Naive thymus-derived CD4-positive, alpha-beta T cell (primary cell): ENCODE measurements at regions not wholly inside any gene's neighbourhood (a gene's known extent, or its start where the extent isn't known, plus 50 kb on each side); places are given as distances from the start of the nearest gene placed in this dataset.
A peak's percentile ranks its signal among the peaks of the same experiment; 100 is the strongest.

Experiments
- ATAC-seq: fragments of 150-1000 bp; cut with Tn5 transposase; 2 replicates; pipeline ENCODE4 v1.10.0; 2021; ENCODE audit warnings: mild to moderate bottlenecking, moderate library complexity
- CTCF ChIA-PET: fragments of 350-600 bp; sonication (Branson Sonifier 250); formaldehyde crosslinking; loops from one replicate; lab custom pipeline; 2021; ENCODE audit warnings: antibody characterized with exemption; lab: Charles Lee
- POLR2A ChIA-PET: fragments of 350-600 bp; sonication (Branson Sonifier 250); formaldehyde crosslinking; loops from one replicate; lab custom pipeline; 2021; ENCODE audit warnings: antibody characterized with exemption, inconsistent platforms; lab: Charles Lee
- DNase-seq, 9 donors: peaks; one replicate each; pipeline versions ENCODE4 v3.0.0 to v3.0.0-alpha.2; 2020 to 2022; ENCODE audit warnings: mixed read lengths in 1 of 9
- H3K27ac ChIP-seq: one replicate; pipeline ENCODE4 v1.7.0; 2013; ENCODE audit warnings: mild to moderate bottlenecking, low read depth, low read length, moderate library complexity
- H3K27me3 ChIP-seq, 2 donors: one replicate each; pipeline ENCODE4 v1.7.0; 2013; ENCODE audit warnings: low read length in 2 of 2, mild to moderate bottlenecking in 2 of 2, moderate library complexity in 2 of 2; ENCODE audit not compliant: control insufficient read depth in 2 of 2, insufficient read depth in 2 of 2
- H3K36me3 ChIP-seq, 3 experiments: 1 replicate in 2 of 3; 2 replicates in 1 of 3; pipeline ENCODE4 v1.7.0; 2013; ENCODE audit warnings: low read length in 3 of 3, mild to moderate bottlenecking in 3 of 3, moderate library complexity in 1 of 3; ENCODE audit not compliant: insufficient read depth in 3 of 3, control insufficient read depth in 2 of 3
- H3K4me1 ChIP-seq, 2 donors: one replicate each; pipeline ENCODE4 v1.7.0; 2013; ENCODE audit warnings: low read length in 2 of 2, mild to moderate bottlenecking in 2 of 2, moderate library complexity in 1 of 2; ENCODE audit not compliant: control insufficient read depth in 2 of 2, insufficient read depth in 2 of 2
- H3K4me3 ChIP-seq: 2 replicates; pipeline ENCODE4 v1.7.0; 2013; ENCODE audit warnings: mild to moderate bottlenecking, low read length
- H3K9me3 ChIP-seq, 3 experiments: 1 replicate in 2 of 3; 2 replicates in 1 of 3; pipeline ENCODE4 v1.7.0; 2013; ENCODE audit warnings: low read length in 3 of 3; ENCODE audit not compliant: control insufficient read depth in 2 of 3
- H3K27ac Mint-ChIP-seq, 9 donors: one replicate each; pipeline ENCODE4 v1.8.0; 2020 to 2022; ENCODE audit warnings: mixed read lengths in 9 of 9, mild to moderate bottlenecking in 8 of 9, moderate library complexity in 5 of 9, inconsistent platforms in 2 of 9
- H3K27me3 Mint-ChIP-seq, 5 donors: one replicate each; pipeline ENCODE4 v1.8.0; 2021 to 2022; ENCODE audit warnings: mixed read lengths in 5 of 5, mild to moderate bottlenecking in 1 of 5
- H3K36me3 Mint-ChIP-seq, 5 donors: one replicate each; pipeline ENCODE4 v1.8.0; 2020 to 2022; ENCODE audit warnings: mixed read lengths in 5 of 5, mild to moderate bottlenecking in 3 of 5, inconsistent platforms in 1 of 5
- H3K4me1 Mint-ChIP-seq, 7 donors: one replicate each; pipeline ENCODE4 v1.8.0; 2020 to 2022; ENCODE audit warnings: mixed read lengths in 7 of 7, mild to moderate bottlenecking in 3 of 7, inconsistent platforms in 1 of 7
- H3K4me3 Mint-ChIP-seq, 10 donors: one replicate each; pipeline ENCODE4 v1.8.0; 2020 to 2022; ENCODE audit warnings: mild to moderate bottlenecking in 10 of 10, mixed read lengths in 10 of 10, moderate library complexity in 6 of 10, inconsistent platforms in 2 of 10
- H3K9me3 Mint-ChIP-seq, 11 donors: one replicate each; pipeline ENCODE4 v1.8.0; 2020 to 2022; ENCODE audit warnings: mixed read lengths in 11 of 11, mild to moderate bottlenecking in 4 of 11, inconsistent platforms in 1 of 11, moderate library complexity in 1 of 11
- intact Hi-C, 2 donors: fragments of 100-400 bp; cut with micrococcal nuclease; formaldehyde crosslinking; loops; one replicate each; pipeline ENCODE4 v1.15.1; 2023

DNA sequence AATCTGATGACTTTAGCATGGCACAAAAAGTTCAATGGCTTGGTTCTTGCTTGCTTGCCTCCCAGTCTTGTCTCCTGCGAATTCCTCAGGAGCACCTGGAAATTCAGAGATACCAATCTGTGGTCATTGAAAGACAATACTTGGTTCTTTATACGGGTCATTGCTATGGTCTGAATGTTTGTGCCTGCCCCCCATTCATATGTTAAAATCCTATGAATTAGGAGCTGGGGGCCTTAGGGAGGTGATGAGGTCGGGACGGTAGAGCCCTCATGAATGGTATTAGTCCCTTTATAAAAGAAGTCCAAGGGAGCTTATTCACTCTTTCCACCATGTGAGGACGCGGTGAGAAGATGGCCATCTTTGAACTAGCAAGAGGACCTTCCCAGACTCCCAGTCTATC is 721.8 kb downstream of the UTRN start:
- H3K27me3 ChIP-seq, result no peaks in the 10 kb centered on the region
- ATAC-seq (no peak), DNase-seq (no peak)
- intact Hi-C loops, result no loop called here
- ChIA-PET CTCF (no interaction called here), POLR2A (no interaction called here)
- Mint-ChIP-seq H3K4me3 (no peak overlapping the region), H3K36me3 (peaks cover 0 to 2% (median 0%) of the 10 kb centered on the region in 5 donors), H3K4me1 (no peaks in the 10 kb centered on the region), H3K27ac (no peak overlapping the region), H3K9me3 (peaks cover 0 to 8% (median 1%) of the 10 kb centered on the region in 11 donors), H3K27me3 (peaks cover 26 to 34% (median 31%) of the 10 kb centered on the region in 5 donors)
- H3K27ac ChIP-seq, result no peak overlapping the region
- no peaks in the 10 kb centered on the region for H3K9me3 ChIP-seq
- no peak overlapping the region for H3K4me3 ChIP-seq
- no peaks in the 10 kb centered on the region for H3K4me1 ChIP-seq
- H3K36me3 ChIP-seq, result no peaks in the 10 kb centered on the region

DNA sequence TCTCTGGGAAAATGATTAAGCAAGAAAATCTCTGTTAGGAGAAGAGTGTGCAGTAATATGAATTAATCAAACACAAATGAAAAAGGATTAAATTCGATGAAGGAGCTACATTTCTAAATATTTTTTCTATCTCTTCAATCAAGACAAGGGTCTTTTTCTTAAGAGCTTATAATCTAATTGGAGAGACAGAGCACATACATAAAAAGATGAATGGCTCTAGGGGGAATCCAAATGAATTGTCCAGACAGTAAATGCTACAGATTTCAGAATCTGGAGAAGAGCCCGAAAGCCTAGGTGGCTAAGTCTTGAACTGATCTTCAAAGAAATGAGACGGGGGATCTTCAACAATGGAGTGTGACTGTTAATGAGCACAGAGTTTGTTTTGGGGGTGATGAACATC is 723.6 kb downstream of the UTRN start:
- H3K9me3 Mint-ChIP-seq, result peaks cover 0 to 8% (median 0%) of the 10 kb centered on the region in 11 donors
- H3K4me3 Mint-ChIP-seq, result no peak overlapping the region
- H3K4me1 Mint-ChIP-seq, result no peaks in the 10 kb centered on the region
- H3K36me3 ChIP-seq, result no peaks in the 10 kb centered on the region
- peaks cover 28 to 41% (median 29%) of the 10 kb centered on the region in 5 donors for H3K27me3 Mint-ChIP-seq
- DNase-seq (no peak), ATAC-seq (no peak)
- no peaks in the 10 kb centered on the region for H3K27me3 ChIP-seq
- ChIA-PET POLR2A (no interaction called here), CTCF (no interaction called here)
- no peak overlapping the region for H3K27ac Mint-ChIP-seq
- H3K27ac ChIP-seq, result no peak overlapping the region
- no peak overlapping the region for H3K4me3 ChIP-seq
- peaks cover 0 to 2% (median 0%) of the 10 kb centered on the region in 5 donors for H3K36me3 Mint-ChIP-seq
- H3K4me1 ChIP-seq, result no peaks in the 10 kb centered on the region
- intact Hi-C loops, result no loop called here
- no peaks in the 10 kb centered on the region for H3K9me3 ChIP-seq

DNA sequence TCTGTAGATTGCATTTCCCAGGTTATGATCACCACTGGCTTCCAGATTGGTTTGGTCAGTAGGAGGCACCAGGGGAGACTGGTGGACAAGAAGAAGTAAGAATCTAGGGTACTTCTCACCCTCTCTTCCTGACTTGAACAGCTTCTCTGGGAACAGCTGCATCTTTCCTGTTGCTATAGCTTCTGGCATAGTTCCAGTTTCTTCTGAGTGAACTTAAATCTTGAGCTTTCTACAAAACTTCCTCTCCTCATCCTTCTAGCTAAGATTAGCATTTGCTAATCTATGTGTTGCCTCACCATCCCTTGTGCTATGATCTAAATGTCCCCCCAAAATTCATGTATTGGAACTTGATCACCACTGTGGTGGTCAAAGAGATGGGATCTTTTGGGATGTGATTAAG is 724.6 kb downstream of the UTRN start:
- CTCF ChIA-PET, result no interaction called here
- Mint-ChIP-seq H3K27ac (no peak overlapping the region), H3K9me3 (peaks cover 0 to 8% (median 0%) of the 10 kb centered on the region in 11 donors), H3K36me3 (peaks cover 0 to 2% (median 0%) of the 10 kb centered on the region in 5 donors), H3K4me1 (no peaks in the 10 kb centered on the region), H3K4me3 (no peak overlapping the region), H3K27me3 (peaks cover 24 to 34% (median 31%) of the 10 kb centered on the region in 5 donors)
- intact Hi-C loops, result no loop called here
- Histone ChIP-seq H3K36me3 (no peaks in the 10 kb centered on the region), H3K27ac (no peak overlapping the region), H3K9me3 (no peaks in the 10 kb centered on the region), H3K4me3 (no peak overlapping the region), H3K4me1 (no peaks in the 10 kb centered on the region), H3K27me3 (no peaks in the 10 kb centered on the region)
- no peak for DNase-seq
- POLR2A ChIA-PET, result no interaction called here
- no peak for ATAC-seq

DNA sequence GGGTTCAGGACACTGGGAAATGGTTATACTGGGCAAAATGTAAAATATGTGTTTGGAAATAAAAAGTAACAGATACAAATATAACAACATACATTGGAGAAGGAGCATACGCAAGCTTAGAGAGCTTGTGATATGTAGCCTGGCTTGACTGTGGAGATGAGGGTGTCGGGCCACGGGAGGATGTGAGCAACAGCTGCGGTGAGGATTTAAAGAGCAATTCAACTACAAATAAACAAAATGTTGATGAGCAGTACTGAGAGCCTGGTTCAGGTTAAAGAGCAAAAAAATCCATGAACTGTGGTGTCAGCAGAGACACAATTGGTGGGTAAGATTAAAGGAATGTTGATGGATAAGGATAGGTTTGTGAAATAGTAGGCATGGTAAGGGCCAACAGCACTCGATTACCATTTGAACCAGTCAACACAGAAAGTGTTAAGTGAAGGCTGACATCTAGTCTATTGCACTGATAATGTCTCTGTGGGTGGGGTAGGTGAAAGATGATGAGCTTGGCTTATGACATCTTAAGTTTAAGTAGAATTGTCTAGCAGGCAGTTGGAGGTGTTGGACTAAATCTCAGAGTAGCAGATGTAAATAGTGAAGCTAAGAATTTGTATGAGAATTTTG is 723.2 kb downstream of the EPM2A start:
- Mint-ChIP-seq H3K27ac (no peak overlapping the region), H3K9me3 (peaks cover 0 to 8% (median 2%) of the 10 kb centered on the region in 11 donors), H3K4me3 (no peak overlapping the region)

DNA sequence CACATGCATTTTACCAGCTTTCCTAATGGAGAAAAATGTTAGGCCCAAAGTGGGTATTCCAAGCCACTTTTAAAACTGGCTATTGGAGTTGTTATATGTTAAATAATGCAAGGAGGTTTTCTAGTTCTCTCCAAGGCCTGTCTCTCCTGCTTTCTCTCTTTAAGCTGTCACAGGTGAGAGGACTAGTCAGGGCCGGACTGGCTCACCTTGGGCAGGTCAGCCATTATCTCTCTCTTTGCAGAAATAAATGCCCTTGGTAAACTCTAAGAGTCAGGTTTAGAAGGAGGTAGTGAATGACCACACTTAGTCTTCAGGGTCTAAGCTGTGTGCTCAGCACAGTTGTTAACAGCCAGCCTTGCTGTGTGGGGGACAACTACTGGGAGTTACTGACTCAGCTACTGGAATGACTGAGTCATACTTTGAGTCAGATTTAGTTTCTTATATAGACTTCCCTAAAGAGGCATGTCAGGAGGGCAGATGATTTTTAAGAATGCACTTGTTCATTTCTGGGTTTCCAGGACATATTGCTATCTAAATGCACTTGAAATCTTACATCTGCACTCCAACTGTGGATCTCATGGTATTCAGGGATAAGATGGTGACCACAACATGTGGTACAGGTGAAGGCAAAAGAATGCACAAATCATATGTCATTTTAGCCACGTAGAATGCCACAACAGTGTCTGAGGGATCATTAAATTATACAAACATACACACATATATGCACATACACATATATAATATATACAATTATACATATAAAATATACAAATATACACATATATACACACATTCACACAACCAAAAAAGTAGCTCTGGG is 719.4 kb downstream of the EPM2A start:
- Histone ChIP-seq H3K4me3 (no peak overlapping the region), H3K9me3 (no peaks in the 10 kb centered on the region), H3K4me1 (no peaks in the 10 kb centered on the region), H3K27ac (no peak overlapping the region), H3K27me3 (no peaks in the 10 kb centered on the region), H3K36me3 (no peaks in the 10 kb centered on the region)
- peaks cover 0 to 2% (median 0%) of the 10 kb centered on the region in 5 donors for H3K36me3 Mint-ChIP-seq
- H3K27me3 Mint-ChIP-seq, result peaks cover 0 to 23% (median 10%) of the 10 kb centered on the region in 5 donors
- intact Hi-C loops, result no loop called here
- peaks cover 0 to 7% (median 0%) of the 10 kb centered on the region in 7 donors for H3K4me1 Mint-ChIP-seq
- POLR2A ChIA-PET, result no interaction called here
- ATAC-seq, result peak; percentile 60
- no peak overlapping the region for H3K27ac Mint-ChIP-seq
- DNase-seq, result peak in 1 of 9 donors; percentile 30
- H3K9me3 Mint-ChIP-seq, result peaks cover 0 to 3% (median 0%) of the 10 kb centered on the region in 11 donors
- CTCF ChIA-PET, result no interaction called here
- H3K4me3 Mint-ChIP-seq, result no peak overlapping the region

More for the DNA sequence above, 723.2 kb downstream of the EPM2A start:
- Mint-ChIP-seq H3K27me3 (peaks cover 8 to 25% (median 24%) of the 10 kb centered on the region in 5 donors), H3K36me3 (peaks cover 0 to 2% (median 0%) of the 10 kb centered on the region in 5 donors), H3K4me1 (peaks cover 0 to 4% (median 0%) of the 10 kb centered on the region in 7 donors)
- ATAC-seq (no peak), DNase-seq (no peak)
- Histone ChIP-seq H3K4me3 (no peak overlapping the region), H3K9me3 (no peaks in the 10 kb centered on the region), H3K4me1 (no peaks in the 10 kb centered on the region), H3K27me3 (no peaks in the 10 kb centered on the region), H3K36me3 (no peaks in the 10 kb centered on the region), H3K27ac (no peak overlapping the region)
- ChIA-PET CTCF (no interaction called here), POLR2A (no interaction called here)
- intact Hi-C loops, result no loop called here

DNA sequence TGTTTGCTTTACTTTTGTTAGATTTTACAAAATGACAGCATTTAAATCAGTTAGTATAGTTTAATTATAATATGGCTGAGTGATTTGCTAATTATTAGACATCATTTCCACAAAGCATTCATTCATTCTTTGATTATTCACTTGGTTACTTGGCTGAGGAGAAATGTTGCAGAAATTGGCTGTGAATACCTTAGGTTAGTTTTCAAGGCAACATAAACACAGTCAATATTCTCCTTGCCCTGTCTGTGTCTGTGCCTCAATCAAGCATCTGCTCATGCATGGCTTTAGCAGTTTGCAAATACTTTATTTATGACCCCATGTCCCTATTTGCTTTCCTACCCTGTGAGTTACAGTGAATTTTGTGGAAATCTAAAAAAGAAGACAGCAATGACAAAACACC is 718.3 kb downstream of the EPM2A start:
- DNase-seq (no peak), ATAC-seq (no peak)
- intact Hi-C loops, result no loop called here
- ChIA-PET POLR2A (no interaction called here), CTCF (no interaction called here)
- no peak overlapping the region for H3K27ac ChIP-seq
- no peaks in the 10 kb centered on the region for H3K27me3 ChIP-seq
- no peaks in the 10 kb centered on the region for H3K36me3 ChIP-seq
- Mint-ChIP-seq H3K9me3 (peaks cover 0 to 3% (median 0%) of the 10 kb centered on the region in 11 donors), H3K27ac (no peak overlapping the region), H3K27me3 (peaks cover 0 to 22% (median 5%) of the 10 kb centered on the region in 5 donors), H3K4me1 (peaks cover 0 to 7% (median 0%) of the 10 kb centered on the region in 7 donors), H3K36me3 (no peaks in the 10 kb centered on the region), H3K4me3 (no peak overlapping the region)
- no peak overlapping the region for H3K4me3 ChIP-seq
- no peaks in the 10 kb centered on the region for H3K9me3 ChIP-seq
- H3K4me1 ChIP-seq, result no peaks in the 10 kb centered on the region
